Keratinocyte (primary cell): ENCODE measurements at regions not wholly inside any gene's neighbourhood (a gene's known extent, or its start where the extent isn't known, plus 50 kb on each side); places are given as distances from the start of the nearest gene placed in this dataset.

Experiments
- DNase-seq: peaks from one replicate; pipeline ENCODE4 v3.0.0-alpha.2; 2011; ENCODE audit warnings: low read depth, missing footprints, low spot score
- FAIRE-seq: peaks from 2 replicates; lab custom pipeline; 2011; peaks lifted over from hg19 to GRCh38; lab: Jason Lieb, UNC
- H2AFZ ChIP-seq: 2 replicates; pipeline ENCODE4 v1.6.0; 2012; ENCODE audit warnings: low read length, control low read depth, inconsistent platforms; ENCODE audit not compliant: control insufficient read depth
- H3K27ac ChIP-seq: 2 replicates; pipeline ENCODE4 v1.5.1; 2011; ENCODE audit warnings: low read length; ENCODE audit not compliant: control insufficient read depth, insufficient read depth
- H3K27me3 ChIP-seq: 3 replicates; pipeline ENCODE4 v1.6.0; 2011; ENCODE audit warnings: low read length; ENCODE audit not compliant: control insufficient read depth, insufficient read depth; ENCODE audit errors: extremely low read depth
- H3K36me3 ChIP-seq, 2 experiments: 2 replicates in 1 of 2; 3 replicates in 1 of 2; pipeline ENCODE4 v1.5.1; 2011; ENCODE audit warnings: low read length in 2 of 2, mild to moderate bottlenecking in 1 of 2; ENCODE audit not compliant: control insufficient read depth in 2 of 2, insufficient read depth in 2 of 2; ENCODE audit errors: extremely low read depth in 1 of 2
- H3K4me1 ChIP-seq: 3 replicates; pipeline ENCODE4 v1.5.1; 2011; ENCODE audit warnings: low read length; ENCODE audit not compliant: control insufficient read depth, insufficient read depth; ENCODE audit errors: extremely low read depth
- H3K4me2 ChIP-seq: 3 replicates; pipeline ENCODE4 v1.6.0; 2011; ENCODE audit warnings: low read depth, low read length; ENCODE audit not compliant: control insufficient read depth, insufficient read depth; ENCODE audit errors: extremely low read depth
- H3K4me3 ChIP-seq, 3 experiments: fragments of 200-600 bp in 1 of 3; sonication (generic) in 1 of 3; 2 replicates in 2 of 3; 3 replicates in 1 of 3; pipeline ENCODE4 v1.5.1; 2011 to 2016; ENCODE audit warnings: low read length in 3 of 3, mild to moderate bottlenecking in 3 of 3, control low read depth in 2 of 3, inconsistent platforms in 1 of 3, low read depth in 1 of 3, mixed read lengths in 1 of 3, mixed run types in 1 of 3, moderate library complexity in 1 of 3; ENCODE audit not compliant: control insufficient read depth in 2 of 3, insufficient read depth in 2 of 3; ENCODE audit errors: extremely low read depth in 1 of 3
- H3K79me2 ChIP-seq: 2 replicates; pipeline ENCODE4 v1.6.0; 2012; ENCODE audit warnings: low read length; ENCODE audit not compliant: control insufficient read depth, insufficient read depth
- H3K9ac ChIP-seq: 3 replicates; pipeline ENCODE4 v1.6.0; 2011; ENCODE audit warnings: low read length; ENCODE audit not compliant: control insufficient read depth, insufficient read depth; ENCODE audit errors: extremely low read depth
- H3K9me1 ChIP-seq: 3 replicates; pipeline ENCODE4 v1.6.0; 2011; ENCODE audit warnings: low read length; ENCODE audit not compliant: control insufficient read depth, insufficient read depth; ENCODE audit errors: extremely low read depth
- H3K9me3 ChIP-seq: 2 replicates; pipeline ENCODE4 v1.5.1; 2012; ENCODE audit warnings: low read depth, low read length; ENCODE audit not compliant: control insufficient read depth
- H4K20me1 ChIP-seq: 3 replicates; pipeline ENCODE4 v1.6.0; 2011; ENCODE audit warnings: low read length; ENCODE audit not compliant: control insufficient read depth, insufficient read depth; ENCODE audit errors: extremely low read depth
- EZH2 ChIP-seq: IDR thresholded peaks from one replicate; pipeline ENCODE4 v1.6.1; 2012; ENCODE audit warnings: inconsistent platforms, mild to moderate bottlenecking, low read length, moderate library complexity
- dilution Hi-C: fragments of 300-500 bp; cut with MboI; formaldehyde crosslinking; loops from one replicate; pipeline ENCODE4 v1.7.0; 2020; ENCODE audit warnings: low sequenced_read_pairs; ENCODE audit not compliant: extremely low pct_ligation_motif_present
- TF ChIP-seq, protein P1 (sequence below), 3 experiments: IDR thresholded peaks in 1 of 3; conservative IDR thresholded peaks in 1 of 3; optimal IDR thresholded peaks in 1 of 3; 2 replicates in 2 of 3; 3 replicates in 1 of 3; pipeline versions ENCODE3 to v1.5.1; 2011; ENCODE audit warnings: low read length in 3 of 3, mild to moderate bottlenecking in 3 of 3, moderate library complexity in 2 of 3, control low read depth in 1 of 3, inconsistent platforms in 1 of 3; ENCODE audit not compliant: insufficient read depth in 2 of 3; ENCODE audit errors: extremely low read depth in 1 of 3

DNA sequence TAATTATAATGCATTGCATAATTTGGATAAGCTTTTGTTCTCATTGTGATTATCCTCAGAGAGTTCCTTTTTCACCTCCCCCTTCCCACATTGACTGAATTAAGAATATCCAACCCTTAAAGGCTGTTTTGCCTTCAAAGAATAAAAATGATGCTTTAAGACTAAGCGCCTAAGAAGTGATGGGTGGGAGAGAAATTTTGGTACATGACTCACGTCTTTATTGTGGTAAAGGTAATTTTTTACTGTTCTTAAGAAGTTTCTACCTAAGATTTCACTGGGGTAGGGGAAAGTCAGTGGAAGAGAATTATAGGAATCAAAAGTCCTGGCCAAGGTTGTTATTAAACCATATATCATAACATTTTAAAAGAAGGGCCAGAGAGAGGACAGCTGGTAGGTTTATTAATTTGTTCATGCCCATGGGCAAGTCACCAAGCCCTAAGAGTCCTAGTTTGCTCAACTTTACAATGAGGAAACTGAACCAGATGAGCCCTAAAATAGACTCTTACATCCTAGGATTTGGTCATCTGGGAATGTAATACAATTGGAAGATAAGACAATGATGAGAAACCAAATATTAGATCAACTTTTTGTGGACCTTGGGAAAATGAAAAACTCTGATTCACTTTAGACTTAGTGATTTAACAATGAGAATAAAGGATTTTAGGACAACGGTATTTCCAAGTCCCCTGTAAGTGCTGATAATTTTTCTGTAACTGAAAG is 101.1 kb upstream of the RASGRP1 start:
- H3K4me2 ChIP-seq: no peak overlapping the region
- TF ChIP-seq, protein P1, sequence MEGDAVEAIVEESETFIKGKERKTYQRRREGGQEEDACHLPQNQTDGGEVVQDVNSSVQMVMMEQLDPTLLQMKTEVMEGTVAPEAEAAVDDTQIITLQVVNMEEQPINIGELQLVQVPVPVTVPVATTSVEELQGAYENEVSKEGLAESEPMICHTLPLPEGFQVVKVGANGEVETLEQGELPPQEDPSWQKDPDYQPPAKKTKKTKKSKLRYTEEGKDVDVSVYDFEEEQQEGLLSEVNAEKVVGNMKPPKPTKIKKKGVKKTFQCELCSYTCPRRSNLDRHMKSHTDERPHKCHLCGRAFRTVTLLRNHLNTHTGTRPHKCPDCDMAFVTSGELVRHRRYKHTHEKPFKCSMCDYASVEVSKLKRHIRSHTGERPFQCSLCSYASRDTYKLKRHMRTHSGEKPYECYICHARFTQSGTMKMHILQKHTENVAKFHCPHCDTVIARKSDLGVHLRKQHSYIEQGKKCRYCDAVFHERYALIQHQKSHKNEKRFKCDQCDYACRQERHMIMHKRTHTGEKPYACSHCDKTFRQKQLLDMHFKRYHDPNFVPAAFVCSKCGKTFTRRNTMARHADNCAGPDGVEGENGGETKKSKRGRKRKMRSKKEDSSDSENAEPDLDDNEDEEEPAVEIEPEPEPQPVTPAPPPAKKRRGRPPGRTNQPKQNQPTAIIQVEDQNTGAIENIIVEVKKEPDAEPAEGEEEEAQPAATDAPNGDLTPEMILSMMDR (optimal IDR thresholded peaks at IDR 0.05 in 1 of 3, IDR thresholded peaks at IDR 0.05 in 1 of 3, conservative IDR thresholded peaks at IDR 0.05 in 1 of 3; ENCODE audit: extremely low read depth in 1 of 3, insufficient read depth in 2 of 3, low read length in 3 of 3): no peak
- TF ChIP-seq EZH2: no peak
- no peaks in the 10 kb centered on the region for H3K4me1 ChIP-seq
- DNase-seq: no peak
- H3K4me3 ChIP-seq: no peak overlapping the region
- FAIRE-seq: no peak
- H3K9me1 ChIP-seq: no peaks in the 10 kb centered on the region
- no peaks in the 10 kb centered on the region for H4K20me1 ChIP-seq
- H3K27me3 ChIP-seq: peaks cover 2% of the 10 kb centered on the region
- H3K36me3 ChIP-seq: no peaks in the 10 kb centered on the region
- dilution Hi-C loops: no loop called here
- H2AFZ ChIP-seq: no peak overlapping the region
- H3K9me3 ChIP-seq: no peaks in the 10 kb centered on the region
- H3K27ac ChIP-seq: no peak overlapping the region
- H3K9ac ChIP-seq: no peak overlapping the region
- no peaks in the 10 kb centered on the region for H3K79me2 ChIP-seq

DNA sequence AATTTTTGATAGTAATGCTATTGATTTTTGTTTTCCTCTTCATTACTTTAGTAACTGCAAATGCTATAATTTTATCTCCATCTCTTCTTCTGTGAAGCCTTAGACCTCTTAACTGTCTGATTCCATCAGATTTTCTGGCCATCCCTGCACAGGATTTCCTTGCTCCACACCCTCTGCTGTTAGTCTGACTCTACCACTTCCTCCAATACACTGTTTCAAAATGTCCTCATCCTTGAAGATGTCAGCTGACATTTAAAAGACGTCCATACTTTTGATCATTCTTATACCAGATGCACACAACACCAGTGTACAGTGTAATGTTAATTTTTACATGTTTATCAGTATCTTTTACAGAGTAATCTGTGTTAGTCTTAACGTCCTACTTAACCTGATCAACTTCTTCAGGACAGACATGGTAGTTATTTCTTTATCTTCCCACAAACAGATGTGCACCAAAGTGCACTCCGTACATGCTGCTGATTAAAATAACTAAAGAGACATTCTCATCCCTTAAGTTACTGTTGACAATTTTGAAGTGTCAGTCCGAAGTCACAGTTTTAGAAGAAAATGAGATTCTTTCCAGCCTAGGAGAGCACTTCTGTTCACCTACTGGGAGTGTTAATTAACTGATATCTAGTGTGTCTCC is 102.4 kb upstream of the RASGRP1 start:
- Histone ChIP-seq H3K9me3 (no peaks in the 10 kb centered on the region), H3K9ac (no peak overlapping the region), H2AFZ (no peak overlapping the region), H3K36me3 (no peaks in the 10 kb centered on the region), H3K4me3 (no peak overlapping the region), H3K27ac (no peak overlapping the region), H3K79me2 (no peaks in the 10 kb centered on the region), H3K27me3 (peaks cover 2% of the 10 kb centered on the region), H3K4me2 (no peak overlapping the region), H3K9me1 (no peaks in the 10 kb centered on the region), H4K20me1 (no peaks in the 10 kb centered on the region), H3K4me1 (no peaks in the 10 kb centered on the region)
- DNase-seq: no peak
- TF ChIP-seq EZH2: no peak
- dilution Hi-C loops: no loop called here
- FAIRE-seq: no peak
